Peyer's patch (tissue), 4 donors: ENCODE measurements at regions not wholly inside any gene's neighbourhood (a gene's known extent, or its start where the extent isn't known, plus 50 kb on each side); places are given as distances from the start of the nearest gene placed in this dataset.
"Not testable (repeated sequence)": the region's sequence is repeated elsewhere in the genome, so short reads cannot be mapped to it uniquely, and the experiment has no call there.

Source experiments
- DNase-seq, 3 donors: peaks; one replicate each; pipeline ENCODE4 v3.0.0-alpha.2; 2017 to 2019
- H3K27ac ChIP-seq, 4 donors: fragments of 200-600 bp; sonication (generic); one replicate each; pipeline ENCODE4 v1.5.1; 2016 to 2019
- H3K27me3 ChIP-seq, 2 donors: fragments of 200-600 bp; sonication (generic); one replicate each; pipeline ENCODE4 v1.5.1; 2019
- H3K36me3 ChIP-seq, 3 donors: fragments of 200-600 bp; sonication (generic); one replicate each; pipeline ENCODE4 v1.5.1; 2016 to 2019
- H3K4me1 ChIP-seq, 4 donors: fragments of 200-600 bp; sonication (generic); one replicate each; pipeline ENCODE4 v1.5.1; 2016 to 2019
- H3K4me3 ChIP-seq, 4 donors: fragments of 200-600 bp; sonication (generic); 1 replicate in 3 of 4; 2 replicates in 1 of 4; pipeline ENCODE4 v1.5.1; 2016 to 2019; ENCODE audit warnings: mild to moderate bottlenecking in 1 of 4
- H3K9me3 ChIP-seq, 4 donors: fragments of 200-600 bp; sonication (generic); one replicate each; pipeline ENCODE4 v1.5.1; 2016 to 2019; ENCODE audit warnings: mild to moderate bottlenecking in 1 of 4
- CTCF ChIP-seq, 6 experiments: fragments of 450-650 bp in 4 of 6; fragments of 200-600 bp in 2 of 6; sonication (generic) in 1 of 6; IDR thresholded peaks; one replicate each; pipeline ENCODE4 v1.5.1; 2017 to 2019; ENCODE audit warnings: antibody characterized with exemption in 6 of 6, mild to moderate bottlenecking in 3 of 6, moderate library complexity in 1 of 6
- POLR2A ChIP-seq, 2 donors: fragments of 450-650 bp; IDR thresholded peaks; one replicate each; pipeline ENCODE4 v1.5.1; 2017; ENCODE audit warnings: antibody characterized with exemption in 2 of 2, mild to moderate bottlenecking in 2 of 2, moderate library complexity in 2 of 2

- TF ChIP-seq CTCF (IDR thresholded peaks at IDR 0.05) (no peak), POLR2A (IDR thresholded peaks at IDR 0.05) (no peak)
- H3K27ac ChIP-seq: no peak overlapping the region
- no peaks in the 10 kb centered on the region for H3K27me3 ChIP-seq
- H3K9me3 ChIP-seq: no peaks in the 10 kb centered on the region
- H3K36me3 ChIP-seq: no peaks in the 10 kb centered on the region
- DNase-seq: no peak
- H3K4me1 ChIP-seq: no peaks in the 10 kb centered on the region
- no peak overlapping the region for H3K4me3 ChIP-seq
Observed at GRCh38 chr12:61250303-61250702, 1009.9 kb upstream of the USP15 start.

GRCh38 chr12:61251076-61251475, 1009.1 kb upstream of the USP15 start:
- Histone ChIP-seq H3K4me1 (no peaks in the 10 kb centered on the region), H3K9me3 (no peaks in the 10 kb centered on the region), H3K36me3 (no peaks in the 10 kb centered on the region), H3K27me3 (no peaks in the 10 kb centered on the region), H3K27ac (no peak overlapping the region), H3K4me3 (no peak overlapping the region)
- DNase-seq: no peak
- TF ChIP-seq POLR2A (IDR thresholded peaks at IDR 0.05) (no peak), CTCF (IDR thresholded peaks at IDR 0.05) (no peak)

DNA sequence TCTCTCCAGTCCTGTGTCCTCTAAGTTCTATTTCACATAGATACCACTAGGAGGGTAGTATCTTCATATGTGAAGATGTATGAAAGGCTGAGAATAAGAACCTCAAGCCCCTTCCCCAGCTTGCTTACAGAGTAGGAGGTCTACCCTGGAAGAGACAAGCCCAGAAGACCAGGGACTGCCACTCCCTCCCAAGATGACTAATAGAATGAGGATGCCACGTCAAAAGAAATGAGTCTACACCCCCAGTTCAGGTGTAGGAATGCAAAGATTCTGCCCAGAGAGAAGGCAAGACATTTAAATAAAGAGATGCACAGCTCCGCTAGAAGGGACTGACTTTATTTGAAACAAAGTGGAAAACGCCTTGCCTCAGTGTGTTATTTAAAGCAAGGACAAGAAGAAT, 1006.0 kb upstream of the USP15 start:
- Histone ChIP-seq H3K4me1 (no peaks in the 10 kb centered on the region), H3K9me3 (no peaks in the 10 kb centered on the region), H3K27me3 (no peaks in the 10 kb centered on the region), H3K36me3 (no peaks in the 10 kb centered on the region), H3K4me3 (no peak overlapping the region), H3K27ac (no peak overlapping the region)
- no peak for DNase-seq
- TF ChIP-seq POLR2A (IDR thresholded peaks at IDR 0.05) (no peak), CTCF (IDR thresholded peaks at IDR 0.05) (no peak)

- not testable (repeated sequence) for H3K4me1 ChIP-seq, DNase-seq, H3K4me3 ChIP-seq, H3K27me3 ChIP-seq, H3K27ac ChIP-seq, H3K36me3 ChIP-seq
- peaks cover 0 to 11% (median 0%) of the 10 kb centered on the region in 4 donors for H3K9me3 ChIP-seq
Observed at GRCh38 chr12:61264294-61264693, 995.9 kb upstream of the USP15 start.

DNA sequence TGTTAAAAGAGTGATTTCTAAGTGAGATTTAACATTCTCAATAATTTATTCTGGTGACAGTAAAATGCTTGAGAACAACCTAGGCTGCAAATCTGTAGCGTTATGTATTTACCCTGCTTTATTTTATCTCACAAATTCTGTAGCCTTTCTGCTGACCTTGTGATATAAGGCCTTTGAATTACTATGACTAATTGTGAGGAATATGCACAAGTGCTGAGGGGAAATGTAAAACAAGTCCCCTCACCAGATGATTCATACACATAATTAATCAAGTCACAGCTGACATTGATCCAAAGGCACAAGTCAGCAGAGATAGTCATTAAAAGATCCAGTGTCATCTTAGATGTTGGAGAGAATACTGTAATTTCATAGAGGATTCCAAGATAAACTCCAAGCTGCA, 992.7 kb upstream of the USP15 start:
- TF ChIP-seq CTCF (IDR thresholded peaks at IDR 0.05) (no peak), POLR2A (IDR thresholded peaks at IDR 0.05) (no peak)
- no peaks in the 10 kb centered on the region for H3K27me3 ChIP-seq

GRCh38 chr12:61272441-61272840, 987.8 kb upstream of the USP15 start:
- H3K27me3 ChIP-seq: no peaks in the 10 kb centered on the region
- DNase-seq: no peak
- TF ChIP-seq POLR2A (IDR thresholded peaks at IDR 0.05) (no peak), CTCF (IDR thresholded peaks at IDR 0.05) (no peak)
- H3K27ac ChIP-seq: no peak overlapping the region
- H3K36me3 ChIP-seq: no peaks in the 10 kb centered on the region
- no peaks in the 10 kb centered on the region for H3K4me1 ChIP-seq
- H3K9me3 ChIP-seq: no peaks in the 10 kb centered on the region
- H3K4me3 ChIP-seq: no peak overlapping the region

More for the DNA sequence above, 992.7 kb upstream of the USP15 start:
- no peak for DNase-seq
- H3K4me3 ChIP-seq: no peak overlapping the region
- no peak overlapping the region for H3K27ac ChIP-seq
- no peaks in the 10 kb centered on the region for H3K36me3 ChIP-seq
- H3K4me1 ChIP-seq: no peaks in the 10 kb centered on the region
- peaks cover 0 to 11% (median 0%) of the 10 kb centered on the region in 4 donors for H3K9me3 ChIP-seq
